OCI-LY3 (cell line): ENCODE measurements at regions not wholly inside any gene's neighbourhood (a gene's known extent, or its start where the extent isn't known, plus 50 kb on each side); places are given as distances from the start of the nearest gene placed in this dataset.

Experiments used
- CTCF ChIP-seq: fragments of 200-600, 300-600 bp; sonication (generic); IDR thresholded peaks from 2 replicates; pipeline ENCODE4 v1.5.1; 2014; ENCODE audit warnings: antibody characterized with exemption, low read length, low read depth
- EZH2phosphoT487 ChIP-seq: fragments of 200-600 bp; shearing (Covaris generic); IDR thresholded peaks from 2 replicates; pipeline ENCODE4 v1.6.1; 2018; ENCODE audit warnings: antibody characterized with exemption, mixed run types, low read depth

- TF ChIP-seq CTCF (no peak), EZH2phosphoT487 (no peak)
These were observed 465.1 kb upstream of the ADARB2 start for GRCh38 chr10:2202401-2202800.
